H9 (cell line): ENCODE measurements at regions not wholly inside any gene's neighbourhood (a gene's known extent, or its start where the extent isn't known, plus 50 kb on each side); places are given as distances from the start of the nearest gene placed in this dataset.

Experiments used
- DNase-seq: peaks from one replicate; pipeline ENCODE4 v3.0.0-alpha.2; 2017
- H2AFZ ChIP-seq: one replicate; pipeline ENCODE4 v1.6.1; 2013; ENCODE audit warnings: mild to moderate bottlenecking, low read length, control low read depth, moderate library complexity
- H2AK5ac ChIP-seq: 2 replicates; pipeline ENCODE4 v1.6.1; 2013; ENCODE audit warnings: low read length, control low read depth, mixed read lengths; ENCODE audit not compliant: insufficient read length
- H2BK120ac ChIP-seq: one replicate; pipeline ENCODE4 v1.6.1; 2013; ENCODE audit warnings: low read depth, mild to moderate bottlenecking, low read length, control low read depth, inconsistent platforms; ENCODE audit not compliant: poor library complexity, severe bottlenecking
- H2BK12ac ChIP-seq: 2 replicates; pipeline ENCODE4 v1.6.1; 2013; ENCODE audit warnings: low read length, control low read depth, mixed read lengths, low read depth; ENCODE audit not compliant: insufficient read length
- H2BK15ac ChIP-seq: 2 replicates; pipeline ENCODE4 v1.6.1; 2013; ENCODE audit warnings: low read depth, low read length, control low read depth
- H2BK20ac ChIP-seq: one replicate; pipeline ENCODE4 v1.6.1; 2013; ENCODE audit warnings: low read depth, mild to moderate bottlenecking, low read length, control low read depth, inconsistent platforms; ENCODE audit not compliant: poor library complexity, severe bottlenecking
- H2BK5ac ChIP-seq: 2 replicates; pipeline ENCODE4 v1.6.1; 2013; ENCODE audit warnings: low read length, control low read depth, mixed read lengths; ENCODE audit not compliant: insufficient read length
- H3K14ac ChIP-seq: 2 replicates; pipeline ENCODE4 v1.6.1; 2013; ENCODE audit warnings: low read length, control low read depth; ENCODE audit not compliant: insufficient read depth
- H3K18ac ChIP-seq: 2 replicates; pipeline ENCODE4 v1.6.1; 2013; ENCODE audit warnings: low read depth, mild to moderate bottlenecking, mixed read lengths, low read length, control low read depth; ENCODE audit not compliant: insufficient read length
- H3K23ac ChIP-seq: 2 replicates; pipeline ENCODE4 v1.6.1; 2013; ENCODE audit warnings: low read length, control low read depth, mixed read lengths, low read depth; ENCODE audit not compliant: insufficient read length
- H3K23me2 ChIP-seq: 2 replicates; pipeline ENCODE4 v1.6.1; 2013; ENCODE audit warnings: low read depth, mild to moderate bottlenecking, mixed read lengths, low read length, control low read depth; ENCODE audit not compliant: insufficient read length, poor library complexity, severe bottlenecking
- H3K27ac ChIP-seq: 2 replicates; pipeline ENCODE4 v1.5.1; 2013; ENCODE audit warnings: low read length, control low read depth, mixed read lengths, low read depth; ENCODE audit not compliant: insufficient read length
- H3K27me3 ChIP-seq: 2 replicates; pipeline ENCODE4 v1.6.1; 2013; ENCODE audit warnings: low read length, control low read depth, inconsistent platforms; ENCODE audit not compliant: insufficient read depth
- H3K4ac ChIP-seq: 2 replicates; pipeline ENCODE4 v1.6.1; 2013; ENCODE audit warnings: low read depth, mild to moderate bottlenecking, control low read depth, inconsistent platforms, low read length, moderate library complexity
- H3K4me1 ChIP-seq: 2 replicates; pipeline ENCODE4 v1.6.1; 2013; ENCODE audit warnings: low read length, control low read depth, inconsistent platforms; ENCODE audit not compliant: insufficient read depth
- H3K4me2 ChIP-seq: 2 replicates; pipeline ENCODE4 v1.6.1; 2013; ENCODE audit warnings: low read length, control low read depth, mixed read lengths; ENCODE audit not compliant: insufficient read length, insufficient read depth
- H3K56ac ChIP-seq: 2 replicates; pipeline ENCODE4 v1.6.1; 2013; ENCODE audit warnings: low read depth, mild to moderate bottlenecking, mixed read lengths, low read length, control low read depth; ENCODE audit not compliant: insufficient read length
- H3K79me1 ChIP-seq: 2 replicates; pipeline ENCODE4 v1.6.1; 2013; ENCODE audit warnings: low read depth, mild to moderate bottlenecking, moderate library complexity, low read length, control low read depth, inconsistent platforms; ENCODE audit not compliant: insufficient read depth, poor library complexity, severe bottlenecking
- H3K79me2 ChIP-seq: 2 replicates; pipeline ENCODE4 v1.6.1; 2013; ENCODE audit warnings: low read length, control low read depth, inconsistent platforms; ENCODE audit not compliant: insufficient read depth
- H3K9ac ChIP-seq: 2 replicates; pipeline ENCODE4 v1.6.1; 2013; ENCODE audit warnings: low read length, control low read depth, mixed read lengths; ENCODE audit not compliant: insufficient read length; ENCODE audit errors: extremely low read depth
- H3K9me3 ChIP-seq: one replicate; pipeline ENCODE4 v1.6.1; 2013; ENCODE audit warnings: low read depth, low read length, inconsistent platforms; ENCODE audit not compliant: control insufficient read depth
- H3T11ph ChIP-seq: one replicate; pipeline ENCODE4 v1.6.1; 2013; ENCODE audit warnings: mild to moderate bottlenecking, low read length, control low read depth, inconsistent platforms
- H4K20me1 ChIP-seq: one replicate; pipeline ENCODE4 v1.6.1; 2013; ENCODE audit not compliant: control insufficient read depth, insufficient read length, insufficient read depth
- H4K5ac ChIP-seq: 2 replicates; pipeline ENCODE4 v1.6.1; 2013; ENCODE audit warnings: low read depth, mild to moderate bottlenecking, mixed read lengths, low read length, control low read depth; ENCODE audit not compliant: insufficient read length
- H4K8ac ChIP-seq: replicated peaks from 2 replicates; pipeline ENCODE4 v1.6.1; 2013; ENCODE audit warnings: low read length, control low read depth, mixed read lengths, low read depth; ENCODE audit not compliant: insufficient read length
- H4K91ac ChIP-seq: 2 replicates; pipeline ENCODE4 v1.6.1; 2013; ENCODE audit warnings: low read depth, mild to moderate bottlenecking, moderate library complexity, mixed read lengths, low read length, control low read depth; ENCODE audit not compliant: insufficient read length
- H3K27ac Mint-ChIP-seq, 3 experiments: 2 replicates in 2 of 3; 3 replicates in 1 of 3; pipeline ENCODE4 v1.8.0; 2020 to 2021; ENCODE audit warnings: mixed read lengths in 3 of 3, mild to moderate bottlenecking in 1 of 3, moderate library complexity in 1 of 3
- H3K27me3 Mint-ChIP-seq: 2 replicates; pipeline ENCODE4 v1.8.0; 2021; ENCODE audit warnings: low read depth, mild to moderate bottlenecking, moderate library complexity, mixed read lengths
- H3K36me3 Mint-ChIP-seq, 3 experiments: 2 replicates in 2 of 3; 3 replicates in 1 of 3; pipeline ENCODE4 v1.8.0; 2020 to 2021; ENCODE audit warnings: low read depth in 3 of 3, mixed read lengths in 3 of 3; ENCODE audit not compliant: insufficient read depth in 1 of 3
- H3K4me1 Mint-ChIP-seq, 2 experiments: 2 replicates each; pipeline ENCODE4 v1.8.0; 2020; ENCODE audit warnings: mixed read lengths in 2 of 2
- H3K4me3 Mint-ChIP-seq, 2 experiments: 2 replicates in 1 of 2; 3 replicates in 1 of 2; pipeline ENCODE4 v1.8.0; 2020 to 2021; ENCODE audit warnings: mild to moderate bottlenecking in 2 of 2, mixed read lengths in 2 of 2, moderate library complexity in 1 of 2
- H3K9me3 Mint-ChIP-seq, 2 experiments: 2 replicates in 1 of 2; 3 replicates in 1 of 2; pipeline ENCODE4 v1.8.0; 2020; ENCODE audit warnings: mild to moderate bottlenecking in 2 of 2, mixed read lengths in 2 of 2, moderate library complexity in 1 of 2
- CTCF ChIP-seq: fragments of 200-600 bp; sonication (generic); conservative IDR thresholded peaks from 3 replicates; pipeline ENCODE4 v1.8.0; 2021; ENCODE audit warnings: antibody characterized with exemption, mild to moderate bottlenecking
- WGBS: extraction: QIAGEN DNeasy Blood & Tissue Kit; methylation state at CpG from one replicate; pipeline ENCODE4 v1.1.7; 2013; ENCODE audit warnings: missing lambda C conversion rate, low lambda C conversion rate, mixed read lengths; ENCODE audit not compliant: insufficient read length; ENCODE audit errors: extremely low coverage; 5-methylcytosine and 5-hydroxymethylcytosine counted together

GRCh38 chr9:1461812-1462211 is 411.7 kb downstream of the DMRT2 start:
- no peak overlapping the region for H3T11ph ChIP-seq

More at GRCh38 chr9:1461812-1462211, 411.7 kb downstream of the DMRT2 start:
- no peaks in the 10 kb centered on the region for H3K79me2 ChIP-seq
- Mint-ChIP-seq H3K27ac (no peak overlapping the region), H3K9me3 (peaks cover 5 to 40% of the 10 kb centered on the region in 2 experiments; a peak in 4 of 5 replicates), H3K4me3 (no peak overlapping the region), H3K4me1 (no peaks in the 10 kb centered on the region; a peak in 1 of 4 replicates), H3K36me3 (no peaks in the 10 kb centered on the region; a peak in 1 of 7 replicates), H3K27me3 (peaks cover 2% of the 10 kb centered on the region; the same call in 1 of the 2 replicates)
- no peaks in the 10 kb centered on the region for H4K20me1 ChIP-seq
- H2BK120ac ChIP-seq, result no peak overlapping the region
- H3K4ac ChIP-seq, result no peak overlapping the region
- H4K91ac ChIP-seq, result no peak overlapping the region
- no peak overlapping the region for H3K27ac ChIP-seq
- no peak overlapping the region for H4K5ac ChIP-seq
- H3K23ac ChIP-seq, result no peak overlapping the region
- H3K18ac ChIP-seq, result no peak overlapping the region
- H3K14ac ChIP-seq, result no peak overlapping the region
- no peaks in the 10 kb centered on the region for H3K79me1 ChIP-seq
- H3K9me3 ChIP-seq, result peaks cover 5% of the 10 kb centered on the region
- H3K56ac ChIP-seq, result no peak overlapping the region
- no peaks in the 10 kb centered on the region for H3K27me3 ChIP-seq
- H2AFZ ChIP-seq, result no peak overlapping the region
- no peaks in the 10 kb centered on the region for H3K4me1 ChIP-seq
- H3K23me2 ChIP-seq, result no peaks in the 10 kb centered on the region
- no peak overlapping the region for H3K4me2 ChIP-seq
- no CpG with 5 or more reads among the region's 4 CpGs for WGBS
- H2BK12ac ChIP-seq, result no peak overlapping the region
- no peak overlapping the region for H2BK5ac ChIP-seq
- H2BK15ac ChIP-seq, result no peak overlapping the region
- H3K9ac ChIP-seq, result no peak overlapping the region
- DNase-seq, result no peak
- no peak for TF ChIP-seq CTCF
- H2AK5ac ChIP-seq, result no peak overlapping the region
- H2BK20ac ChIP-seq, result no peak overlapping the region
- no peak overlapping the region for H4K8ac ChIP-seq
